ENCODE measurements at regions not wholly inside any gene's neighbourhood (a gene's known extent, or its start where the extent isn't known, plus 50 kb on each side); places are given as distances from the start of the nearest gene placed in this dataset.

DNA sequence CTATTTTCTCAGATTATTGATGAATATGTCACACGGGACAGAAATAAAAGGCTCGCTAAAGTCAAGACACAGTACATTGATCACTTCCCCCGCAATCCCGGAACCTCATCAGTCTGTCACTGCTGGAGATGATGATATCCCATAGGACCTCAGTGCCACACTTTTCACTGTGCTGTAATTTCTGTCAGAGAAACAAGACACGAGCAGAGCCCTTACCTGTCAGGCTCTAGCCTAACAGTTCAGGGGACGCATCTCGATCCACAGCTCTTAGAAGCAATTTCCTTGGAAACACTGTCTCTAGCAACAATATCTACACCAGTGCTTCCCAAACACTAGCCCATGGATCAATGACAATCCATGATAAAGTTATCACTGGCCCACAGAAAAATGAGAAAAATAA is 140.0 kb downstream of the GRIN2B start:
- Histone ChIP-seq H3K27me3 (replicated peaks) (no peaks in the 10 kb centered on the region), H3K27ac (no peak overlapping the region), H3K36me3 (replicated peaks) (no peaks in the 10 kb centered on the region), H3K4me3 (ENCODE audit: low read depth, low read length) (no peak overlapping the region)
- DNase-seq, result no peak
- TF ChIP-seq, protein P1, sequence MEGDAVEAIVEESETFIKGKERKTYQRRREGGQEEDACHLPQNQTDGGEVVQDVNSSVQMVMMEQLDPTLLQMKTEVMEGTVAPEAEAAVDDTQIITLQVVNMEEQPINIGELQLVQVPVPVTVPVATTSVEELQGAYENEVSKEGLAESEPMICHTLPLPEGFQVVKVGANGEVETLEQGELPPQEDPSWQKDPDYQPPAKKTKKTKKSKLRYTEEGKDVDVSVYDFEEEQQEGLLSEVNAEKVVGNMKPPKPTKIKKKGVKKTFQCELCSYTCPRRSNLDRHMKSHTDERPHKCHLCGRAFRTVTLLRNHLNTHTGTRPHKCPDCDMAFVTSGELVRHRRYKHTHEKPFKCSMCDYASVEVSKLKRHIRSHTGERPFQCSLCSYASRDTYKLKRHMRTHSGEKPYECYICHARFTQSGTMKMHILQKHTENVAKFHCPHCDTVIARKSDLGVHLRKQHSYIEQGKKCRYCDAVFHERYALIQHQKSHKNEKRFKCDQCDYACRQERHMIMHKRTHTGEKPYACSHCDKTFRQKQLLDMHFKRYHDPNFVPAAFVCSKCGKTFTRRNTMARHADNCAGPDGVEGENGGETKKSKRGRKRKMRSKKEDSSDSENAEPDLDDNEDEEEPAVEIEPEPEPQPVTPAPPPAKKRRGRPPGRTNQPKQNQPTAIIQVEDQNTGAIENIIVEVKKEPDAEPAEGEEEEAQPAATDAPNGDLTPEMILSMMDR (IDR thresholded peaks at IDR 0.05; ENCODE audit: low read depth, low read length, missing control alignments), result no peak
- in situ Hi-C loops (cut with HindIII; ENCODE audit: low pct_ligation_motif_present, low sequenced_read_pairs), result no loop called here

DNA sequence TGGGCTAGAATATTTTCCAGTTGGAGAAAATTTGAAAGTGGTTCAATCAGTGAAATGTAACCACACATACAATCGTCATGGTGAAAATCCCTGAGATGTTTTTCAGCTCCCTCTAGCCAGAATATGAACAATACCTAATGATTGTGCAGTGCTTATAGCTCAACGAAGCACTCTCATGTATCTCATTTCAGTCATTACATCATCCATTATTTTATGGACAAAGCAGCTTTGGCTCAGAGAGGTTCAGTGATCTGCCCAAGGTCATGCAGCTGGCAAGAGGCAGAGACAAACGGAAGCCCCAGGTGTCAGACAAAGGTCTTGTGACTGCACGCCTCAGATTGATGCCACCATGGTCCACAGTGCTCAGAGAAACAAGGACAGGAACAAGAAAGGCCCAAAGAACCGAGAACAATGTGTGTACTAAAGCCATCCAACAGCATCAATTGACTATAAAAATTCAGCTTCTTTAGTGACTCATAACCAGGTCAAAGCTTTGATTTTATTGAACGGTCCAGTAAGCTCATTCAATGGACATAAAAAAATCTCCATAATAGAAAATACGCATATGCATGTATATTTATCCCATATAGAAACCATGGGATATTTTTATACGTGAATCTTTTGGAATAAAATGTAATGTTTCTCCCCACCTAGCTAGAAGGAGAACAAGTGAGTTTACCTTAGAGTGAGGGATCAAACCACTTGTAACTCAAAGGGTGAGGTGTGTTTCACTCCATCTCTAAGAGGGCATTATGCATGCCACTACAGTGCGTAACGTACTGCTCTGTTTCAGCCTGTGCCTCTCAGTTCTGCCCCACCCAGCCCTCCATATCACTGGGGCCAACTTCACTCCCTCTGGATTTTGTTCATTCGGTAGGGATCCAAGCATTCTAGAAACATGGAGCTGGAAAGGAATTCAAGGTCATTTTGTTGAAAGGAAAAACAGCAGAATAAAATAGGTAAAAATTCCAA is 141.8 kb downstream of the GRIN2B start:
- no peaks in the 10 kb centered on the region for H3K27me3 ChIP-seq (replicated peaks)
- DNase-seq, result no peak
- no peaks in the 10 kb centered on the region for H3K36me3 ChIP-seq (replicated peaks)
- TF ChIP-seq, protein P1 (IDR thresholded peaks at IDR 0.05; ENCODE audit: low read depth, low read length, missing control alignments), result no peak
- H3K4me3 ChIP-seq (ENCODE audit: low read depth, low read length), result no peak overlapping the region
- in situ Hi-C loops (cut with HindIII; ENCODE audit: low pct_ligation_motif_present, low sequenced_read_pairs), result no loop called here
- H3K27ac ChIP-seq, result no peak overlapping the region

DNA sequence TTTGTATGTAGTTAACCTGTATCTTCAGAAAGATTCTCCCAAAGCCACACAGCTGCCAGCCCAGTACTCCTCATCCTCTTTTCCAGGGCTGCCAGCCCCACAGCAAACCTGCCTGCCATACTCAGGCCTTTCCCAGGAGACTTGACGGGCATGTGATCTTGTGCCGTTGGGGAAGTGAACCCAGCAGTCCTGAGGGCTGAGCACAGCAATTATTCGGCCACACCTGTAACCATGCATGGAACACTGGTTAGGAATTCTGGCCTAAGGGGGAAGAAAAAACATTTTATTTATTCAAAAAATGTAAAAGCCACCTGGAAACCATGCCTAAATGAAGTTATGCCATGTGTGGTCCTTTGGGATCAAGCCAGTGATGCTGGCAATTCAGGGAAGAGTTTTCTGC is 145.3 kb downstream of the GRIN2B start:
- Histone ChIP-seq H3K4me3 (ENCODE audit: low read depth, low read length) (no peak overlapping the region), H3K27me3 (replicated peaks) (no peaks in the 10 kb centered on the region), H3K36me3 (replicated peaks) (no peaks in the 10 kb centered on the region), H3K27ac (no peak overlapping the region)
- TF ChIP-seq, protein P1 (IDR thresholded peaks at IDR 0.05; ENCODE audit: low read depth, low read length, missing control alignments), result no peak
- DNase-seq, result no peak
- in situ Hi-C loops (cut with HindIII; ENCODE audit: low pct_ligation_motif_present, low sequenced_read_pairs), result no loop called here

DNA sequence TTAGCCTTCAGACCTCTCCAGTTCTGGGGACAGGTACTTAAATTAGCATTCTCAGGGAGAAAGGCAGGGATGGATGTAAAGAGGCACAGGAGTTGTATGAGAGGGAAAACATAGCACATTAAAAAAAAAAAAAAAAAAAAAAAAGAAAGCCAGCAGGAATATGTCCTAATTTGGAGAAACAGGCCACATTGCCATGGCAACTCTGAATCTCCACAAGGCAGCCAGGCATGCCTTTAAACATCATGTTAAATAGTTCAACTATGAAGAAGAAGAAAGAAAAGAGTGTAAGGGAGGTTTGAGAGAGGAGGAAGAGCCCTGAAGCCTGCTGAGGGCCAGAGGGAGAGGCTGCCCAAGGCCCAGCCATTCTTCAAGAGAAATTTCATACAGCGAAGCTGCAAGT is 145.8 kb downstream of the GRIN2B start:
- H3K27ac ChIP-seq, result no peak overlapping the region
- H3K36me3 ChIP-seq (replicated peaks), result no peaks in the 10 kb centered on the region
- TF ChIP-seq, protein P1 (IDR thresholded peaks at IDR 0.05; ENCODE audit: low read depth, low read length, missing control alignments), result no peak
- no peak overlapping the region for H3K4me3 ChIP-seq (ENCODE audit: low read depth, low read length)
- no peaks in the 10 kb centered on the region for H3K27me3 ChIP-seq (replicated peaks)
- in situ Hi-C loops (cut with HindIII; ENCODE audit: low pct_ligation_motif_present, low sequenced_read_pairs), result no loop called here
- DNase-seq, result no peak

DNA sequence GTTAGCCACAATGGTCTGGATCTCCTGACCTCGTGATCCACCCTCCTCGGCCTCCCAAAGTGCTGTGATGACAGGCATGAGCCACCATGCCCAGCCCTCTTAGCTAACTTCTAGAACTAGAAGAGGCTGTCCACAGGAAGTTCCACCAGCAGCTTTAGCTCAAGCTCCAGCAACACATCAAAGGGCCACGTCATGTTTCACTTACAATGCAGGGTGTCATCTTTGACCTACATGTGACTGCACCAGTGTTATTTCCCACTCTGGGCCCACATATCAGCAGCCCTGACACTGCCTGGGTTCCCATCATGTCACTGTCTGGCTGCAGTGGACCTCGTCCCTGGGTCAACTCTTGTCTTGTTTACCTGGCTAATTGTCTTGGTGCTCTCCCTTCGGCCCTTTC is 147.2 kb downstream of the GRIN2B start:
- no peak overlapping the region for H3K4me3 ChIP-seq (ENCODE audit: low read depth, low read length)
- no peaks in the 10 kb centered on the region for H3K36me3 ChIP-seq (replicated peaks)
- in situ Hi-C loops (cut with HindIII; ENCODE audit: low pct_ligation_motif_present, low sequenced_read_pairs), result no loop called here
- TF ChIP-seq, protein P1 (IDR thresholded peaks at IDR 0.05; ENCODE audit: low read depth, low read length, missing control alignments), result no peak
- H3K27me3 ChIP-seq (replicated peaks), result no peaks in the 10 kb centered on the region
- DNase-seq, result no peak
- H3K27ac ChIP-seq, result no peak overlapping the region
